ENCODE measurements at regions not wholly inside any gene's neighbourhood (a gene's known extent, or its start where the extent isn't known, plus 50 kb on each side); places are given as distances from the start of the nearest gene placed in this dataset.

DNA sequence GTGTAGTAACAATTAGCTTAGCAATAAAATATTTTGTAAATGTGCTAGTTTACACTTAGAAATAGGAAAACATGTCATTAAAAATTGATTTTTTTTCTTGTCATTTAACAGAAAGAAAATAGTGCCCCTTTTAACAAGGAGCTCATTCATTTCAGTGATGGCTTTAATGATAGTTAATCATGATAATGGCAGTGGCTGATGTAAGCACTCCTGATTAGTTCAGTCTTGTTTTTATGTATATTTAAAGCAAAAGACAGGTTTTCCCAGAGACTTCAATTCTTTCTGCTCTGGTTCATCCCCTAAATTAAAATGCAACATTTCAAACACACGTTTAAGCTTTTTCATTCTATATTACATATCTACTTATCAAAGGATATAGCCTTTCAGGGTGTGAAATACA, 1039.5 kb upstream of the PCDH7 start:
- no peak for TF ChIP-seq CTCF (IDR thresholded peaks at IDR 0.05)
- no peak for TF ChIP-seq POLR2A (IDR thresholded peaks at IDR 0.05)
- no peak for TF ChIP-seq POLR2AphosphoS5 (IDR thresholded peaks at IDR 0.05)
- no peak for TF ChIP-seq EP300 (IDR thresholded peaks at IDR 0.05)

Measured in suprapubic skin (tissue), 4 donors.